PFSK-1 (cell line): ENCODE measurements at regions not wholly inside any gene's neighbourhood (a gene's known extent, or its start where the extent isn't known, plus 50 kb on each side); places are given as distances from the start of the nearest gene placed in this dataset.

Source experiments
- POLR2AphosphoS5 ChIP-seq: IDR thresholded peaks from 2 replicates; pipeline ENCODE4 v1.6.1; 2012; ENCODE audit warnings: low read depth, mild to moderate bottlenecking, control low read depth, low read length, moderate library complexity
- TF ChIP-seq, protein P1 (sequence below), 2 experiments: IDR thresholded peaks; 2 replicates each; pipeline versions ENCODE4 v1.6.1 to v1.8.0; 2011 to 2012; ENCODE audit warnings: low read depth in 2 of 2, low read length in 2 of 2, control low read depth in 1 of 2, inconsistent platforms in 1 of 2, mild to moderate bottlenecking in 1 of 2, moderate library complexity in 1 of 2; ENCODE audit not compliant: insufficient read depth in 1 of 2

DNA sequence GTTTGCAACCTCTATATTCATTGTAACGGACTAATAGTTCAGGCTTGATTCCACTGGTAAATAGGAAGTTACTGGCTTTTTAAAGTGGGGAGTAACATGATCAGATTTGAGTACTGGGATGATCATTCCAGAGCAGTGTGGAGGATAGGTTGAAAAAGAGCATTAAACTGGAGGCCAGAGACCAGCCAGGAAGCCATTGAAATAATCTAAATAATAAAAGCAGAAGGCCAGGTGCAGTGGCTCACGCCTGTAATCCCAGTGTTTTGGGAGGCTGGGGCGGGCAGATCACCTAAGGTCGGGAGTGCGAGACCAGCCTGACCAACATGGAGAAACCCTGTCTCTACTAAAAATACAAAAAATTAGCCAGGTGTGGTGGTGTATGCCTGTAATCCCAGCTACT lies 56.0 kb upstream of the MSX2 start:
- TF ChIP-seq, protein P1, sequence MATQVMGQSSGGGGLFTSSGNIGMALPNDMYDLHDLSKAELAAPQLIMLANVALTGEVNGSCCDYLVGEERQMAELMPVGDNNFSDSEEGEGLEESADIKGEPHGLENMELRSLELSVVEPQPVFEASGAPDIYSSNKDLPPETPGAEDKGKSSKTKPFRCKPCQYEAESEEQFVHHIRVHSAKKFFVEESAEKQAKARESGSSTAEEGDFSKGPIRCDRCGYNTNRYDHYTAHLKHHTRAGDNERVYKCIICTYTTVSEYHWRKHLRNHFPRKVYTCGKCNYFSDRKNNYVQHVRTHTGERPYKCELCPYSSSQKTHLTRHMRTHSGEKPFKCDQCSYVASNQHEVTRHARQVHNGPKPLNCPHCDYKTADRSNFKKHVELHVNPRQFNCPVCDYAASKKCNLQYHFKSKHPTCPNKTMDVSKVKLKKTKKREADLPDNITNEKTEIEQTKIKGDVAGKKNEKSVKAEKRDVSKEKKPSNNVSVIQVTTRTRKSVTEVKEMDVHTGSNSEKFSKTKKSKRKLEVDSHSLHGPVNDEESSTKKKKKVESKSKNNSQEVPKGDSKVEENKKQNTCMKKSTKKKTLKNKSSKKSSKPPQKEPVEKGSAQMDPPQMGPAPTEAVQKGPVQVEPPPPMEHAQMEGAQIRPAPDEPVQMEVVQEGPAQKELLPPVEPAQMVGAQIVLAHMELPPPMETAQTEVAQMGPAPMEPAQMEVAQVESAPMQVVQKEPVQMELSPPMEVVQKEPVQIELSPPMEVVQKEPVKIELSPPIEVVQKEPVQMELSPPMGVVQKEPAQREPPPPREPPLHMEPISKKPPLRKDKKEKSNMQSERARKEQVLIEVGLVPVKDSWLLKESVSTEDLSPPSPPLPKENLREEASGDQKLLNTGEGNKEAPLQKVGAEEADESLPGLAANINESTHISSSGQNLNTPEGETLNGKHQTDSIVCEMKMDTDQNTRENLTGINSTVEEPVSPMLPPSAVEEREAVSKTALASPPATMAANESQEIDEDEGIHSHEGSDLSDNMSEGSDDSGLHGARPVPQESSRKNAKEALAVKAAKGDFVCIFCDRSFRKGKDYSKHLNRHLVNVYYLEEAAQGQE (IDR thresholded peaks at IDR 0.05; ENCODE audit: insufficient read depth in 1 of 2, low read depth in 2 of 2, low read length in 2 of 2): no peak
- TF ChIP-seq POLR2AphosphoS5: no peak
